IMR-90 (cell line): ENCODE measurements at regions not wholly inside any gene's neighbourhood (a gene's known extent, or its start where the extent isn't known, plus 50 kb on each side); places are given as distances from the start of the nearest gene placed in this dataset.

Experiments
- ATAC-seq: fragments of 200-7000 bp; cut with Tn5 transposase; 2 replicates; pipeline ENCODE4 v1.9.1; 2020; ENCODE audit warnings: low read depth, mild to moderate bottlenecking, moderate library complexity
- BruUV-seq: library from RNA; stranded (reverse); fragments of 400-500 nt; replicated peaks from 2 replicates; lab custom pipeline; 2021; lab: Mats Ljungman, UMichigan
- CTCF ChIA-PET: fragments of 300-600 bp; formaldehyde crosslinking; extraction: SDS; loops from one replicate; lab custom pipeline; 2021; ENCODE audit warnings: antibody characterized with exemption; lab: Yijun Ruan, JAX
- POLR2A ChIA-PET: fragments of 300-600 bp; sonication (Branson Sonifier 250); formaldehyde crosslinking; loops from one replicate; lab custom pipeline; 2022; ENCODE audit warnings: antibody characterized with exemption; ENCODE audit not compliant: unreplicated experiment; lab: Charles Lee
- DNase-seq: peaks from one replicate; pipeline ENCODE4 v3.0.0; 2013
- H2AFZ ChIP-seq: replicated peaks from 2 replicates; pipeline ENCODE3; 2013; ENCODE audit warnings: low read length, mild to moderate bottlenecking; ENCODE audit not compliant: poor library complexity
- H2AK5ac ChIP-seq: 2 replicates; pipeline ENCODE4 v1.6.1; 2013; ENCODE audit warnings: low read depth, low read length, inconsistent platforms
- H2AK9ac ChIP-seq: replicated peaks from 2 replicates; pipeline ENCODE3; 2013; ENCODE audit warnings: mild to moderate bottlenecking, low read depth, low read length, moderate library complexity; ENCODE audit not compliant: poor library complexity
- H2BK120ac ChIP-seq: 2 replicates; pipeline ENCODE4 v1.6.1; 2013; ENCODE audit warnings: low read depth, low read length, inconsistent platforms
- H2BK15ac ChIP-seq: 3 replicates; pipeline ENCODE4 v1.6.1; 2013; ENCODE audit warnings: low read depth, low read length, inconsistent platforms
- H2BK20ac ChIP-seq: 2 replicates; pipeline ENCODE4 v1.6.1; 2013; ENCODE audit warnings: low read depth, mild to moderate bottlenecking, inconsistent platforms, low read length, moderate library complexity
- H2BK5ac ChIP-seq: 2 replicates; pipeline ENCODE4 v1.6.1; 2013; ENCODE audit warnings: mild to moderate bottlenecking, low read depth, low read length, inconsistent platforms; ENCODE audit not compliant: poor library complexity, severe bottlenecking
- H3K14ac ChIP-seq: replicated peaks from 2 replicates; pipeline ENCODE4 v1.6.1; 2013; ENCODE audit warnings: low read depth, low read length, inconsistent platforms
- H3K18ac ChIP-seq: 2 replicates; pipeline ENCODE4 v1.6.1; 2013; ENCODE audit warnings: low read depth, low read length, control low read depth
- H3K23ac ChIP-seq: 2 replicates; pipeline ENCODE4 v1.6.1; 2013; ENCODE audit warnings: low read depth, low read length, inconsistent platforms
- H3K27ac ChIP-seq: 2 replicates; pipeline ENCODE4 v1.5.1; 2013; ENCODE audit warnings: mild to moderate bottlenecking, control low read depth, low read length; ENCODE audit not compliant: insufficient read depth
- H3K27me3 ChIP-seq: 2 replicates; pipeline ENCODE4 v1.6.1; 2013; ENCODE audit warnings: low read length; ENCODE audit not compliant: control insufficient read depth, insufficient read depth
- H3K36me3 ChIP-seq: 2 replicates; pipeline ENCODE4 v1.6.1; 2013; ENCODE audit warnings: low read length, mixed read lengths; ENCODE audit not compliant: control insufficient read depth, insufficient read depth
- H3K4ac ChIP-seq: 2 replicates; pipeline ENCODE4 v1.6.1; 2013; ENCODE audit warnings: low read depth, low read length, inconsistent platforms
- H3K4me1 ChIP-seq: 2 replicates; pipeline ENCODE4 v1.6.1; 2013; ENCODE audit warnings: low read length, mixed read lengths; ENCODE audit not compliant: control insufficient read depth, insufficient read depth
- H3K4me2 ChIP-seq: 2 replicates; pipeline ENCODE4 v1.6.1; 2013; ENCODE audit warnings: low read depth, mild to moderate bottlenecking, control low read depth, low read length, moderate library complexity
- H3K4me3 ChIP-seq: 2 replicates; pipeline ENCODE4 v1.5.1; 2013; ENCODE audit warnings: low read depth, mild to moderate bottlenecking, control low read depth, low read length, moderate library complexity; ENCODE audit not compliant: insufficient read depth
- H3K56ac ChIP-seq: 2 replicates; pipeline ENCODE4 v1.6.1; 2013; ENCODE audit warnings: low read length, inconsistent platforms; ENCODE audit not compliant: insufficient read depth; ENCODE audit errors: extremely low read depth
- H3K79me1 ChIP-seq, 2 experiments: 2 replicates each; pipeline ENCODE4 v1.6.1; 2013; ENCODE audit warnings: low read length in 2 of 2, inconsistent platforms in 1 of 2, low read depth in 1 of 2
- H3K9ac ChIP-seq: 2 replicates; pipeline ENCODE4 v1.6.1; 2013; ENCODE audit warnings: low read depth, low read length, control low read depth
- H3K9me1 ChIP-seq: 2 replicates; pipeline ENCODE4 v1.6.1; 2013; ENCODE audit warnings: low read length, inconsistent platforms; ENCODE audit not compliant: insufficient read depth
- H3K9me3 ChIP-seq: 2 replicates; pipeline ENCODE4 v1.6.1; 2013; ENCODE audit warnings: low read length; ENCODE audit not compliant: control insufficient read depth, insufficient read depth
- H4K20me1 ChIP-seq: 2 replicates; pipeline ENCODE4 v1.6.1; 2013; ENCODE audit warnings: low read length, inconsistent platforms; ENCODE audit not compliant: insufficient read depth
- H4K5ac ChIP-seq: 2 replicates; pipeline ENCODE4 v1.6.1; 2013; ENCODE audit warnings: mild to moderate bottlenecking, low read depth, low read length, control low read depth
- H4K8ac ChIP-seq, 2 experiments: 2 replicates each; pipeline ENCODE4 v1.6.1; 2013; ENCODE audit warnings: low read depth in 2 of 2, low read length in 2 of 2, control low read depth in 1 of 2, inconsistent platforms in 1 of 2
- H4K91ac ChIP-seq: 2 replicates; pipeline ENCODE4 v1.6.1; 2013; ENCODE audit warnings: low read depth, low read length, inconsistent platforms; ENCODE audit not compliant: insufficient read depth
- BHLHE40 ChIP-seq: fragments of 150-350 bp; IDR thresholded peaks from 2 replicates; pipeline ENCODE4 v1.6.1; 2016; ENCODE audit warnings: mild to moderate bottlenecking, low read depth, low read length
- CEBPB ChIP-seq: IDR thresholded peaks from 2 replicates; pipeline ENCODE4 v1.6.1; 2012; ENCODE audit warnings: low read depth, low read length, improper control_type of control experiment
- CHD1 ChIP-seq: IDR thresholded peaks from 2 replicates; pipeline ENCODE4 v1.6.1; 2012; ENCODE audit warnings: low read depth, low read length, improper control_type of control experiment
- CTCF ChIP-seq: conservative IDR thresholded peaks from 2 replicates; pipeline ENCODE4 v1.5.1; 2012; ENCODE audit warnings: mild to moderate bottlenecking, low read depth, low read length, improper control_type of control experiment
- ELK1 ChIP-seq: fragments of 150-350 bp; IDR thresholded peaks from 2 replicates; pipeline ENCODE4 v1.6.1; 2016; ENCODE audit warnings: low read depth, mild to moderate bottlenecking, low read length, moderate library complexity, borderline replicate concordance
- FOS ChIP-seq: fragments of 150-350 bp; IDR thresholded peaks from 2 replicates; pipeline ENCODE4 v1.6.1; 2016; ENCODE audit warnings: low read depth, low read length
- MAFK ChIP-seq: IDR thresholded peaks from 2 replicates; pipeline ENCODE4 v1.6.1; 2012; ENCODE audit warnings: low read depth, low read length, improper control_type of control experiment
- MAZ ChIP-seq: IDR thresholded peaks from 2 replicates; pipeline ENCODE4 v1.6.1; 2012; ENCODE audit warnings: low read depth, mild to moderate bottlenecking, low read length, improper control_type of control experiment, moderate library complexity, borderline replicate concordance
- MXI1 ChIP-seq: IDR thresholded peaks from 2 replicates; pipeline ENCODE4 v1.6.1; 2012; ENCODE audit warnings: low read depth, mild to moderate bottlenecking, low read length, moderate library complexity, borderline replicate concordance
- NFE2L2 ChIP-seq: fragments of 150-350 bp; IDR thresholded peaks from 2 replicates; pipeline ENCODE4 v1.6.1; 2016; ENCODE audit warnings: low read depth, mild to moderate bottlenecking, low read length
- POLR2A ChIP-seq: IDR thresholded peaks from 2 replicates; pipeline ENCODE4 v1.6.1; 2012; ENCODE audit warnings: mild to moderate bottlenecking, low read depth, low read length
- RAD21 ChIP-seq: IDR thresholded peaks from 2 replicates; pipeline ENCODE4 v1.6.1; 2012; ENCODE audit warnings: low read length, improper control_type of control experiment
- RCOR1 ChIP-seq: IDR thresholded peaks from 2 replicates; pipeline ENCODE4 v1.6.1; 2012; ENCODE audit warnings: mild to moderate bottlenecking, low read length, improper control_type of control experiment; ENCODE audit not compliant: insufficient replicate concordance
- RFX5 ChIP-seq: IDR thresholded peaks from 2 replicates; pipeline ENCODE4 v1.8.0; 2012; ENCODE audit warnings: low read depth, mild to moderate bottlenecking, low read length, moderate library complexity
- SMC3 ChIP-seq: fragments of 150-350 bp; IDR thresholded peaks from 2 replicates; pipeline ENCODE4 v1.6.1; 2016; ENCODE audit warnings: low read depth, mild to moderate bottlenecking, antibody characterized with exemption, low read length, moderate library complexity
- USF2 ChIP-seq: fragments of 150-350 bp; IDR thresholded peaks from 2 replicates; pipeline ENCODE4 v1.6.1; 2017; ENCODE audit warnings: mild to moderate bottlenecking, antibody characterized with exemption, low read length, low read depth
- WGBS, 2 experiments: methylation state at CpG; one replicate each; pipeline versions ENCODE4 v1.1.5 to v1.1.7; 2013; ENCODE audit warnings: missing lambda C conversion rate in 2 of 2; ENCODE audit not compliant: insufficient read length in 1 of 2; ENCODE audit errors: extremely low coverage in 2 of 2; 5-methylcytosine and 5-hydroxymethylcytosine counted together
- dilution Hi-C: fragments of 300-500 bp; cut with HindIII; formaldehyde crosslinking; loops from one replicate; pipeline ENCODE4 v1.14.3; 2018; ENCODE audit warnings: low sequenced_read_pairs; ENCODE audit not compliant: unreplicated experiment
- in situ Hi-C: fragments of 300-500 bp; cut with MboI; formaldehyde crosslinking; loops from 3 replicates; pipeline ENCODE4 v1.14.3; 2019; ENCODE audit warnings: low sequenced_read_pairs, inconsistent platforms, mixed read lengths
- intact Hi-C: fragments of 100-400 bp; cut with micrococcal nuclease; formaldehyde crosslinking; loops from 2 replicates; pipeline ENCODE4 v1.10.0; 2022

GRCh38 chr3:124565013-124565412 lies 165.2 kb upstream of the UMPS start:
- no peak overlapping the region for H4K91ac ChIP-seq
- no peak overlapping the region for H2BK5ac ChIP-seq
- no peak overlapping the region for H2BK15ac ChIP-seq
- intact Hi-C loops (loop anchor here (1.0 to 10.0 kb wide), 5 partner anchors 124 to 1020 kb away; no protein-coding TSS in a partner anchor), in situ Hi-C loops (no loop called here), dilution Hi-C loops (no loop called here)
- no peak overlapping the region for H2BK120ac ChIP-seq
- H2BK20ac ChIP-seq = no peak overlapping the region
- BruUV-seq = no TSS peak
- H2AK9ac ChIP-seq = no peak overlapping the region
- H2AFZ ChIP-seq = peak overlapping the region; percentile 82
- no peaks in the 10 kb centered on the region for H3K79me1 ChIP-seq
- H3K14ac ChIP-seq = no peak overlapping the region
- no peak overlapping the region for H3K4ac ChIP-seq
- no peak overlapping the region for H3K4me2 ChIP-seq
- H3K9me1 ChIP-seq = no peaks in the 10 kb centered on the region
- H3K4me1 ChIP-seq = no peaks in the 10 kb centered on the region; the same call in 1 of the 2 replicates
- CTCF ChIA-PET = interaction anchor here (0.6 to 2.2 kb wide), 10 partner anchors 12 to 1750 kb away, joined by 3 to 18 read pairs (median 4); no protein-coding TSS in a partner anchor
- no peaks in the 10 kb centered on the region for H4K20me1 ChIP-seq
- TF ChIP-seq BHLHE40 (no peak), RCOR1 (no peak), CTCF (peak; percentile 94), MAZ (no peak), RFX5 (no peak), MXI1 (no peak), RAD21 (peak; percentile 96), ELK1 (no peak), CEBPB (no peak), MAFK (no peak), CHD1 (no peak), POLR2A (no peak), FOS (no peak), USF2 (no peak), NFE2L2 (no peak), SMC3 (peak; percentile 93)
- H4K5ac ChIP-seq = no peak overlapping the region
- 100% methylated on average over 1 of the region's 5 CpGs; no CpG with 5 or more reads in 1 of the 2 experiments for WGBS, 2 experiments
- no peak overlapping the region for H3K4me3 ChIP-seq
- no peak overlapping the region for H3K18ac ChIP-seq
- H3K9ac ChIP-seq = no peak overlapping the region
- no peak overlapping the region for H3K23ac ChIP-seq
- H3K56ac ChIP-seq = no peak overlapping the region
- no peaks in the 10 kb centered on the region for H3K9me3 ChIP-seq
- DNase-seq (peak; percentile 70), ATAC-seq (peak; percentile 86)
- no peak overlapping the region for H3K27ac ChIP-seq
- peak overlapping the region in 1 of 2 experiments; percentile 50; a peak in 1 of 4 replicates for H4K8ac ChIP-seq
- H3K36me3 ChIP-seq = no peaks in the 10 kb centered on the region
- POLR2A ChIA-PET = no interaction called here
- H2AK5ac ChIP-seq = no peak overlapping the region
- peaks cover 29% of the 10 kb centered on the region for H3K27me3 ChIP-seq
